ENCODE measurements at regions not wholly inside any gene's neighbourhood (a gene's known extent, or its start where the extent isn't known, plus 50 kb on each side); places are given as distances from the start of the nearest gene placed in this dataset.

GRCh38 chr11:109772892-109773291 lies 320.3 kb upstream of the ZC3H12C start:
- POLR2A ChIA-PET: no interaction called here
- no peak for ATAC-seq
- Histone ChIP-seq H3K79me2 (ENCODE audit: control insufficient read depth, insufficient read depth, low read length) (no peaks in the 10 kb centered on the region), H3K4me3 (no peak overlapping the region), H3K36me3 (ENCODE audit: control insufficient read depth in 2 of 2, insufficient read depth in 2 of 2, low read length in 1 of 2) (no peaks in the 10 kb centered on the region), H3K9ac (ENCODE audit: control insufficient read depth, insufficient read depth, low read length) (no peak overlapping the region), H3K27ac (ENCODE audit: control insufficient read depth, insufficient read depth) (no peak overlapping the region), H3K4me1 (ENCODE audit: control insufficient read depth, insufficient read depth, low read length) (no peaks in the 10 kb centered on the region), H3K27me3 (replicated peaks in 1 of 2; ENCODE audit: control insufficient read depth in 2 of 2, insufficient read depth in 2 of 2, low read length in 1 of 2) (peaks cover 2% of the 10 kb centered on the region in 2 experiments; a peak in 2 of 4 replicates), H2AFZ (ENCODE audit: control insufficient read depth, low read depth, low read length) (no peak overlapping the region), H3K9me3 (replicated peaks; ENCODE audit: control insufficient read depth, insufficient read depth, low read length) (no peaks in the 10 kb centered on the region), H3K4me2 (ENCODE audit: control insufficient read depth, insufficient read depth) (no peak overlapping the region), H4K20me1 (ENCODE audit: control insufficient read depth, insufficient read depth) (no peaks in the 10 kb centered on the region)
- CTCF ChIA-PET: interaction anchor here (1.5 kb wide), 1 partner anchor 8 kb away, joined by 5 read pairs; no protein-coding TSS in a partner anchor
- RAD21 ChIA-PET (ENCODE audit: unreplicated experiment): no interaction called here
- WGBS (ENCODE audit: insufficient coverage, insufficient replicate concordance, low lambda C conversion rate, missing lambda C conversion rate): 0% methylated on average over 1 of the region's 1 CpG
- SMC1A ChIA-PET (ENCODE audit: uncharacterized antibody, unreplicated experiment): interaction anchor here (0.7 to 0.9 kb wide), 2 partner anchors 12 to 15 kb away, joined by 3 read pairs; no protein-coding TSS in a partner anchor
- in situ Hi-C loops (cut with MboI): no loop called here
- intact Hi-C loops (cut with micrococcal nuclease; ENCODE audit: unreplicated experiment): no loop called here
- no TSS peak for BruUV-seq (replicated peaks)
- DNase-seq (ENCODE audit: low read depth, low spot score): no peak
- FAIRE-seq: no peak
- TF ChIP-seq EGR1 (IDR thresholded peaks at IDR 0.05; ENCODE audit: borderline replicate concordance in 1 of 2, low read depth in 2 of 2, low read length in 2 of 2): no peak
- no peak for TF ChIP-seq EED (IDR thresholded peaks at IDR 0.05; ENCODE audit: low read depth)
- TF ChIP-seq EZH2 (IDR thresholded peaks at IDR 0.05; ENCODE audit: borderline replicate concordance, control insufficient read depth, low read depth, low read length): no peak
- TF ChIP-seq YY1 (IDR thresholded peaks at IDR 0.05; ENCODE audit: low read depth, low read length): no peak
- TF ChIP-seq CEBPB (IDR thresholded peaks at IDR 0.05; ENCODE audit: borderline replicate concordance in 1 of 2, low read depth in 2 of 2, low read length in 2 of 2): no peak
- no peak for TF ChIP-seq SREBF1 (IDR thresholded peaks at IDR 0.05; ENCODE audit: low read length)
- no peak for TF ChIP-seq ZNF592 (IDR thresholded peaks at IDR 0.05)
- no peak for TF ChIP-seq FOXM1 (IDR thresholded peaks at IDR 0.05; ENCODE audit: low read depth, low read length)
- no peak for TF ChIP-seq FOXK2 (IDR thresholded peaks at IDR 0.05)
- no peak for TF ChIP-seq TCF12 (IDR thresholded peaks at IDR 0.05; ENCODE audit: low read depth, low read length)
- TF ChIP-seq MTA3 (IDR thresholded peaks at IDR 0.05; ENCODE audit: borderline replicate concordance, low read length): no peak
- TF ChIP-seq, protein P1, sequence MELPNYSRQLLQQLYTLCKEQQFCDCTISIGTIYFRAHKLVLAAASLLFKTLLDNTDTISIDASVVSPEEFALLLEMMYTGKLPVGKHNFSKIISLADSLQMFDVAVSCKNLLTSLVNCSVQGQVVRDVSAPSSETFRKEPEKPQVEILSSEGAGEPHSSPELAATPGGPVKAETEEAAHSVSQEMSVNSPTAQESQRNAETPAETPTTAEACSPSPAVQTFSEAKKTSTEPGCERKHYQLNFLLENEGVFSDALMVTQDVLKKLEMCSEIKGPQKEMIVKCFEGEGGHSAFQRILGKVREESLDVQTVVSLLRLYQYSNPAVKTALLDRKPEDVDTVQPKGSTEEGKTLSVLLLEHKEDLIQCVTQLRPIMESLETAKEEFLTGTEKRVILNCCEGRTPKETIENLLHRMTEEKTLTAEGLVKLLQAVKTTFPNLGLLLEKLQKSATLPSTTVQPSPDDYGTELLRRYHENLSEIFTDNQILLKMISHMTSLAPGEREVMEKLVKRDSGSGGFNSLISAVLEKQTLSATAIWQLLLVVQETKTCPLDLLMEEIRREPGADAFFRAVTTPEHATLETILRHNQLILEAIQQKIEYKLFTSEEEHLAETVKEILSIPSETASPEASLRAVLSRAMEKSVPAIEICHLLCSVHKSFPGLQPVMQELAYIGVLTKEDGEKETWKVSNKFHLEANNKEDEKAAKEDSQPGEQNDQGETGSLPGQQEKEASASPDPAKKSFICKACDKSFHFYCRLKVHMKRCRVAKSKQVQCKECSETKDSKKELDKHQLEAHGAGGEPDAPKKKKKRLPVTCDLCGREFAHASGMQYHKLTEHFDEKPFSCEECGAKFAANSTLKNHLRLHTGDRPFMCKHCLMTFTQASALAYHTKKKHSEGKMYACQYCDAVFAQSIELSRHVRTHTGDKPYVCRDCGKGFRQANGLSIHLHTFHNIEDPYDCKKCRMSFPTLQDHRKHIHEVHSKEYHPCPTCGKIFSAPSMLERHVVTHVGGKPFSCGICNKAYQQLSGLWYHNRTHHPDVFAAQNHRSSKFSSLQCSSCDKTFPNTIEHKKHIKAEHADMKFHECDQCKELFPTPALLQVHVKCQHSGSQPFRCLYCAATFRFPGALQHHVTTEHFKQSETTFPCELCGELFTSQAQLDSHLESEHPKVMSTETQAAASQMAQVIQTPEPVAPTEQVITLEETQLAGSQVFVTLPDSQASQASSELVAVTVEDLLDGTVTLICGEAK (IDR thresholded peaks at IDR 0.05; ENCODE audit: borderline replicate concordance): no peak
- TF ChIP-seq ZNF207 (IDR thresholded peaks at IDR 0.05; ENCODE audit: borderline replicate concordance): no peak
- TF ChIP-seq HDGF (IDR thresholded peaks at IDR 0.05): no peak
- TF ChIP-seq RELB (IDR thresholded peaks at IDR 0.05; ENCODE audit: low read depth): no peak
- no peak for TF ChIP-seq CBX5 (IDR thresholded peaks at IDR 0.05; ENCODE audit: low read depth)
- TF ChIP-seq ZNF622 (IDR thresholded peaks at IDR 0.05): no peak
